ENCODE measurements at regions not wholly inside any gene's neighbourhood (a gene's known extent, or its start where the extent isn't known, plus 50 kb on each side); places are given as distances from the start of the nearest gene placed in this dataset.

DNA sequence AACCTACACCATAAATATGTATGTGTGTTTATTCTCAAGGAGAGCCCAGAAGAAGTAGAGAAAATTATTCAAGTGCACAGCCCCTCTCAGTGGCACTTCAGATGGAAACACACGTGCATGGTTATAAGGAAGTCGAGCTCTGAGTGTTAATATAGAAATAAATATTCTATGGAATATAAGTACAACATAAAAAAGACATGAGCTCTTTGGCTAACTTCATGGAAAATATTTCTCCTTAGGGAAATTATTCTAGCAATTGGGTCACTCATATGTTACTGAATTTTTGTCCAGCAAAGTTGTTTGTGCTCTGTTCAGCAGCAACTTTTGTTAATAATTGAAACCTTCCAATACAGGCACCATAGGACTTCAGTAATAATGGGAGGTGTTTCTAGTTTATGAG lies 939.0 kb downstream of the LRFN5 start:
- H3K4me1 ChIP-seq (ENCODE audit: control insufficient read depth in 1 of 2, insufficient read depth in 2 of 2, low read depth in 1 of 2, low read length in 1 of 2), result no peaks in the 10 kb centered on the region; a peak in 1 of 4 replicates
- CTCF ChIA-PET, result no interaction called here
- H3F3A ChIP-seq (replicated peaks; ENCODE audit: insufficient read depth), result no peaks in the 10 kb centered on the region
- H3K9ac ChIP-seq, result no peak overlapping the region
- POLR2A ChIA-PET, result no interaction called here
- no peaks in the 10 kb centered on the region for H3K36me3 ChIP-seq (replicated peaks in 1 of 2; ENCODE audit: control insufficient read depth in 1 of 2, insufficient read depth in 2 of 2, low read length in 1 of 2)
- DNase-seq, result no peak
- no peak overlapping the region for H3K4me2 ChIP-seq
- no peaks in the 10 kb centered on the region for H3K27me3 ChIP-seq (ENCODE audit: insufficient read depth)
- no peak for TF ChIP-seq ELF1 (IDR thresholded peaks at IDR 0.05)
- TF ChIP-seq FOSL2 (IDR thresholded peaks at IDR 0.05; ENCODE audit: borderline replicate concordance, low read depth), result no peak
- TF ChIP-seq CTCF (IDR thresholded peaks at IDR 0.05), result no peak
- no peak for TF ChIP-seq JUND (IDR thresholded peaks at IDR 0.05)
- TF ChIP-seq NRF1 (IDR thresholded peaks at IDR 0.05; ENCODE audit: low read depth, low read length), result no peak
- no peak for TF ChIP-seq IRF3 (IDR thresholded peaks at IDR 0.05; ENCODE audit: low read depth, low read length)
- no peak for TF ChIP-seq FOXM1 (IDR thresholded peaks at IDR 0.05; ENCODE audit: low read depth)
- TF ChIP-seq MAX (IDR thresholded peaks at IDR 0.05; ENCODE audit: low read depth), result no peak
- H3K9me2 ChIP-seq, result no peaks in the 10 kb centered on the region
- no peaks in the 10 kb centered on the region for H4K20me1 ChIP-seq (ENCODE audit: insufficient read depth)
- no peak overlapping the region for H2AFZ ChIP-seq (ENCODE audit: low read depth)
- H3K27ac ChIP-seq (ENCODE audit: low read depth in 2 of 2, low read length in 1 of 2), result no peak overlapping the region
- H3K79me2 ChIP-seq (ENCODE audit: insufficient read depth), result no peaks in the 10 kb centered on the region
- no peak overlapping the region for H3K4me3 ChIP-seq (ENCODE audit: low read depth in 2 of 2, low read length in 1 of 2)
- no peaks in the 10 kb centered on the region for H3K9me3 ChIP-seq
- 13% methylated on average over 2 of the region's 2 CpGs for WGBS (ENCODE audit: low lambda C conversion rate)

- Histone ChIP-seq H3F3A (replicated peaks; ENCODE audit: insufficient read depth) (no peaks in the 10 kb centered on the region), H3K27me3 (ENCODE audit: insufficient read depth) (no peaks in the 10 kb centered on the region), H4K20me1 (ENCODE audit: insufficient read depth) (no peaks in the 10 kb centered on the region), H2AFZ (ENCODE audit: low read depth) (no peak overlapping the region), H3K4me2 (no peak overlapping the region), H3K4me3 (ENCODE audit: low read depth in 2 of 2, low read length in 1 of 2) (no peak overlapping the region), H3K9me3 (no peaks in the 10 kb centered on the region), H3K36me3 (replicated peaks in 1 of 2; ENCODE audit: control insufficient read depth in 1 of 2, insufficient read depth in 2 of 2, low read length in 1 of 2) (no peaks in the 10 kb centered on the region), H3K9ac (no peak overlapping the region), H3K4me1 (ENCODE audit: control insufficient read depth in 1 of 2, insufficient read depth in 2 of 2, low read depth in 1 of 2, low read length in 1 of 2) (no peaks in the 10 kb centered on the region; a peak in 1 of 4 replicates), H3K27ac (ENCODE audit: low read depth in 2 of 2, low read length in 1 of 2) (no peak overlapping the region), H3K79me2 (ENCODE audit: insufficient read depth) (no peaks in the 10 kb centered on the region), H3K9me2 (no peaks in the 10 kb centered on the region)
- 9% methylated on average over 3 of the region's 3 CpGs for WGBS (ENCODE audit: low lambda C conversion rate)
- DNase-seq, result no peak
- ChIA-PET CTCF (no interaction called here), POLR2A (no interaction called here)
- TF ChIP-seq MEF2A (IDR thresholded peaks at IDR 0.05; ENCODE audit: borderline replicate concordance, low read depth) (no peak), JUND (IDR thresholded peaks at IDR 0.05) (no peak), NFIC (IDR thresholded peaks at IDR 0.05; ENCODE audit: borderline replicate concordance) (no peak), RAD21 (IDR thresholded peaks at IDR 0.05; ENCODE audit: low read length) (no peak), TAF1 (IDR thresholded peaks at IDR 0.05; ENCODE audit: borderline replicate concordance, low read depth, low read length) (no peak), MXI1 (IDR thresholded peaks at IDR 0.05; ENCODE audit: low read depth, low read length) (no peak)
Observed at GRCh38 chr14:42541535-42542001, 934.9 kb downstream of the LRFN5 start.

All from SK-N-SH (cell line).